ENCODE measurements at regions not wholly inside any gene's neighbourhood (a gene's known extent, or its start where the extent isn't known, plus 50 kb on each side); places are given as distances from the start of the nearest gene placed in this dataset.

- TF ChIP-seq CTCF (IDR thresholded peaks at IDR 0.05) (no peak), POLR2A (IDR thresholded peaks at IDR 0.05) (no peak)
Observed at GRCh38 chr13:34815526-34815925, 126.5 kb upstream of the NBEA start.

Data from thyroid gland (tissue), 4 donors.